CD8-positive, alpha-beta memory T cell (primary cell): ENCODE measurements at regions not wholly inside any gene's neighbourhood (a gene's known extent, or its start where the extent isn't known, plus 50 kb on each side); places are given as distances from the start of the nearest gene placed in this dataset.
A peak's percentile ranks its signal among the peaks of the same experiment; 100 is the strongest.
"Not testable (repeated sequence)": the region's sequence is repeated elsewhere in the genome, so short reads cannot be mapped to it uniquely, and the experiment has no call there.

Experiments used
- CTCF ChIA-PET: fragments of 350-600 bp; sonication (Branson Sonifier 250); formaldehyde crosslinking; loops from one replicate; lab custom pipeline; 2021; ENCODE audit warnings: antibody characterized with exemption; lab: Charles Lee
- POLR2A ChIA-PET: fragments of 350-600 bp; sonication (Branson Sonifier 250); formaldehyde crosslinking; loops from one replicate; lab custom pipeline; 2021; ENCODE audit warnings: antibody characterized with exemption; lab: Charles Lee
- DNase-seq, 5 donors: peaks; one replicate each; pipeline versions ENCODE4 v3.0.0 to v3.0.0-alpha.2; 2020 to 2022; ENCODE audit warnings: mixed read lengths in 1 of 5
- H3K27ac ChIP-seq: one replicate; pipeline ENCODE4 v1.7.0; 2013; ENCODE audit warnings: low read depth, mild to moderate bottlenecking, low read length, moderate library complexity
- H3K27me3 ChIP-seq: 2 replicates; pipeline ENCODE4 v1.7.0; 2013; ENCODE audit warnings: low read length, mild to moderate bottlenecking; ENCODE audit not compliant: insufficient read depth, poor library complexity, severe bottlenecking
- H3K36me3 ChIP-seq: 2 replicates; pipeline ENCODE4 v1.7.0; 2013; ENCODE audit warnings: mild to moderate bottlenecking, low read length, moderate library complexity; ENCODE audit not compliant: insufficient read depth
- H3K4me1 ChIP-seq: 2 replicates; pipeline ENCODE4 v1.7.0; 2013; ENCODE audit warnings: mild to moderate bottlenecking, low read length, moderate library complexity; ENCODE audit not compliant: insufficient read depth
- H3K4me3 ChIP-seq: 2 replicates; pipeline ENCODE4 v1.7.0; 2013; ENCODE audit warnings: mild to moderate bottlenecking, low read length
- H3K9me3 ChIP-seq: 2 replicates; pipeline ENCODE4 v1.7.0; 2013; ENCODE audit warnings: mild to moderate bottlenecking, low read length
- H3K27ac Mint-ChIP-seq, 8 donors: one replicate each; pipeline ENCODE4 v1.8.0; 2020 to 2021; ENCODE audit warnings: mixed read lengths in 8 of 8, mild to moderate bottlenecking in 6 of 8, inconsistent platforms in 3 of 8, moderate library complexity in 3 of 8
- H3K27me3 Mint-ChIP-seq, 2 donors: one replicate each; pipeline ENCODE4 v1.8.0; 2020 to 2021; ENCODE audit warnings: mixed read lengths in 2 of 2, mild to moderate bottlenecking in 1 of 2, moderate library complexity in 1 of 2
- H3K36me3 Mint-ChIP-seq, 3 donors: one replicate each; pipeline ENCODE4 v1.8.0; 2020 to 2021; ENCODE audit warnings: mixed read lengths in 3 of 3, inconsistent platforms in 1 of 3, mild to moderate bottlenecking in 1 of 3
- H3K4me1 Mint-ChIP-seq, 3 donors: one replicate each; pipeline ENCODE4 v1.8.0; 2020 to 2021; ENCODE audit warnings: mixed read lengths in 3 of 3, inconsistent platforms in 1 of 3, mild to moderate bottlenecking in 1 of 3
- H3K4me3 Mint-ChIP-seq, 7 donors: one replicate each; pipeline ENCODE4 v1.8.0; 2020 to 2021; ENCODE audit warnings: mixed read lengths in 7 of 7, mild to moderate bottlenecking in 6 of 7, moderate library complexity in 4 of 7, inconsistent platforms in 2 of 7
- H3K9me3 Mint-ChIP-seq, 5 donors: one replicate each; pipeline ENCODE4 v1.8.0; 2020 to 2022; ENCODE audit warnings: mixed read lengths in 5 of 5, mild to moderate bottlenecking in 3 of 5, moderate library complexity in 2 of 5, inconsistent platforms in 1 of 5

DNA sequence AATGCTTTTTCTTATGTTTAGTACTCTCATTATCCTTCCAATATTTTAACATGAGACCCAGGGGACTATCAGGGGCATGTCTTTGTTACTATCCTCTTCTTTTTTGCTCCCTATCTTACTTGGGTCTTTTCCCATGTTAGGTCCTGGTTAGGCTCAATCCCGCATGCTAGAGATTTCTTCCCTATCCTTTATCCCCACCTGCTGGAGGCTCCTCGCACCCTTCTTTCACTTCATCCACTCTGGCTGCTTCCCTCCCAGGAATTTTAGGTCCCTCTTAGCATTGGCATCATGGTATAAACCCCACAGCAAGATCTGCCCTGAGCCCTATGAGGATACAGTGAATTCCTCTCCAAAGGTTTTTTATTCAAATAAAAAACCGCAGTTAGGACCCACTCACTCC, 567.3 kb downstream of the ANKRD30B start:
- not testable (repeated sequence) for H3K27me3 Mint-ChIP-seq, H3K27ac Mint-ChIP-seq

DNA sequence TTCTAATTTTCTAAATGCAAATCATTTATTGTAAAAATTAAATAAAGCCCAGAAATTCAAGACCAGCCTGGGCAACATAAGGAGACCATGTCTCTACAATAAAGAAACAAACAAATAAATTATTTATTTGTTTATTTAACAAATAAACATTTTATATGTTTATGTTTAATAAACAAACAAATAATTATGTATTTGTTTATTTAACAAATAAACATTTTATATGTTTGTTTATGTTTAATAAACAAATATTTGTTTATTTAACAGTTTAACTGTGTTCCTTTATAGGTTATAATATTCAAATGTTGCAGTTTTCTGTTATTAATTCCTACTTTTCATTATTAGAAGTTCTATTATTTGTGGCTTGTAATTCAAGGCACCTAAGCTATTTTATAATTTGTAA, 570.7 kb downstream of the ANKRD30B start:
- CTCF ChIA-PET, H3K4me1 Mint-ChIP-seq: not testable (repeated sequence)

More for the DNA sequence above, 567.3 kb downstream of the ANKRD30B start:
- H3K36me3 ChIP-seq, H3K4me1 ChIP-seq, H3K4me1 Mint-ChIP-seq, H3K4me3 ChIP-seq, H3K27ac ChIP-seq, H3K9me3 ChIP-seq, CTCF ChIA-PET, H3K9me3 Mint-ChIP-seq, POLR2A ChIA-PET, H3K4me3 Mint-ChIP-seq, H3K27me3 ChIP-seq, H3K36me3 Mint-ChIP-seq, DNase-seq: not testable (repeated sequence)

DNA sequence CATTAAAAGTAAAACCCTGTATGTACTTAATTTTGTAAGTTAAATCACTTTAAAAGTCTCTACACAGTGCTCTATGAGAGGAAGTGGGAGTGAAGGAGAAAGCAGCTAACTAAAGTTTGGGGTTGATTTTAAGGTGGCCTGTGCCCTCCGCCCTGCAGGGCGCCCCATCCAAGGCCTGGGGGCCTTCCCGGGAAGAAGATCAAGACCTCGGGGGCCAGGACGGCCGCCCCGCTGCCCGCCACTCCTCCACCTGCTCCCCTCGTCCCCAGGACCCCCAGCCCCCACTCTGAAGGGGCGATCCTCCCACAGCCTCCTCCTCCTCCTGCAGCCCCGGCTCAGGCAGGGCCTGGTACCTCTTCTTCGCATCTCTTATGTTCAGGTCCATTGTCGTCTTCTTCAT, 581.7 kb downstream of the ANKRD30B start:
- H3K27ac Mint-ChIP-seq, H3K36me3 Mint-ChIP-seq, CTCF ChIA-PET, POLR2A ChIA-PET, H3K27ac ChIP-seq, H3K4me3 ChIP-seq, H3K36me3 ChIP-seq, DNase-seq, H3K9me3 ChIP-seq, H3K4me1 ChIP-seq, H3K4me1 Mint-ChIP-seq, H3K27me3 Mint-ChIP-seq, H3K27me3 ChIP-seq, H3K9me3 Mint-ChIP-seq, H3K4me3 Mint-ChIP-seq: not testable (repeated sequence)

More for the DNA sequence above, 570.7 kb downstream of the ANKRD30B start:
- H3K36me3 ChIP-seq, H3K27me3 ChIP-seq, H3K36me3 Mint-ChIP-seq, H3K27ac ChIP-seq, H3K27ac Mint-ChIP-seq, H3K4me3 Mint-ChIP-seq, H3K4me1 ChIP-seq, DNase-seq, H3K4me3 ChIP-seq, H3K27me3 Mint-ChIP-seq, H3K9me3 Mint-ChIP-seq, POLR2A ChIA-PET, H3K9me3 ChIP-seq: not testable (repeated sequence)

DNA sequence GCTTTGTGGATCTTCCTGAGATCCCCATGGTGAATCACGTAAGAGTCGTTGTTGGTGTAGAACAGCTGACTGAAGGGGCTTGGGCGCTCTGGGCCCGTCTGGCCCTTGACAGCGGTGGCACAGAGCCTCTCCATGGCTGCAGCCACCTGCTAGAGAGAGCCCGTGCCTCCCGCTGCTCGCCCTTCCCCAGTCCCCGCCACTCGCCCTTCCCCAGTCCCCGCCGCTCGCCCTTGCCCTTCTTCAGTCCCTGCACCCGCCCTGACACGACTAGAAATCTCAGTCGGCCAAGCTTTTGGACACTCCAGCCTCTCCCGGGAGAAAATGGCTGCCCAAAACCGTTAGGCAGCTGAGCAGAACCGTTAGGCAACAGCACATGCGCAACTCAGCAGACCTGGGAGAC, 582.2 kb downstream of the ANKRD30B start:
- H3K27ac Mint-ChIP-seq, H3K27me3 Mint-ChIP-seq, POLR2A ChIA-PET: not testable (repeated sequence)

DNA sequence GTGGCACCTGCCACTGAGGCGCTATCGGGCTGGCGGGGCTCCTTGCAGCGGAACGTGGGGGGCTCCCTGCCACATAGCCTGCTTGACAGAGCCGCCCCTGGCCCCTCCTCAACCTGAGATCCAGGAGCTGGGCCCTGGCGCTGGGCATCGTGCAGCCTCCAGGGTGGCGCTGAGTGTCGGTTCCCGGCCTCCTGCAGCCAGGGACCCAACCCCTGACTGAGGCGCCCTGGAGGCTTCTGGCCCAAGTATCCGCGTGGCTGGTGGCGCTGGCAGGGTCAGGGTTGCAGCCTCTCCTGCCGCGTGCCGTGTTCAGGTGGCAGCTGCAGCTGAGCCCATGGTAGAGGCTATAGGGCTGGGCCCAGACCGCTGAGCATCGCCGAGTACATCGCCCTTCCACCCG, 582.6 kb downstream of the ANKRD30B start:
- DNase-seq, H3K4me1 ChIP-seq, H3K27me3 ChIP-seq, H3K9me3 Mint-ChIP-seq, H3K27me3 Mint-ChIP-seq, H3K4me1 Mint-ChIP-seq, H3K36me3 ChIP-seq, H3K27ac ChIP-seq, H3K27ac Mint-ChIP-seq, H3K36me3 Mint-ChIP-seq, CTCF ChIA-PET, POLR2A ChIA-PET, H3K4me3 Mint-ChIP-seq, H3K9me3 ChIP-seq, H3K4me3 ChIP-seq: not testable (repeated sequence)

More for the DNA sequence above, 582.2 kb downstream of the ANKRD30B start:
- H3K27me3 ChIP-seq, H3K9me3 Mint-ChIP-seq, H3K4me1 ChIP-seq, DNase-seq, H3K36me3 ChIP-seq, CTCF ChIA-PET, H3K36me3 Mint-ChIP-seq, H3K9me3 ChIP-seq, H3K27ac ChIP-seq, H3K4me1 Mint-ChIP-seq, H3K4me3 ChIP-seq, H3K4me3 Mint-ChIP-seq: not testable (repeated sequence)

DNA sequence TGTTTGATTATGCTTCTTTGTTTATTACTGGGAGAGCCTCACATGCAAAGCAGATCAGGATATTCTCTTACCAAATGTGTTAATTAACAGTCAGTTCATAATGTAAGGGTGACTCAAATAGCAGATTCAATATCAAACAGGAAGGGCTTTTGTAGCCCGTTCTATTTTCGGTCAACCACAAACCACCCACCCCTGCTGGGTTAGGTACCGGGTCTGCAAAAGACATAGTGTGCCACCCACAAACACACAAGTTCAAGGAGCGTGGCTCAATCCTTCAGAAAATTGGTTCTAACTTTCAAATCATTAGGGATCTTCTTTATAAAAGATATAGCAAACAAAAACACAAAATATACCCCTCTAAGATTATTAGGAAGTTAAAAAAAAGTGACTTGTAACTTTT, 627.7 kb downstream of the ANKRD30B start:
- H3K27me3 Mint-ChIP-seq, POLR2A ChIA-PET, H3K4me3 ChIP-seq, H3K36me3 ChIP-seq, DNase-seq, H3K4me1 ChIP-seq, CTCF ChIA-PET, H3K4me3 Mint-ChIP-seq, H3K27me3 ChIP-seq, H3K36me3 Mint-ChIP-seq, H3K9me3 Mint-ChIP-seq, H3K4me1 Mint-ChIP-seq, H3K27ac ChIP-seq, H3K9me3 ChIP-seq, H3K27ac Mint-ChIP-seq: not testable (repeated sequence)

DNA sequence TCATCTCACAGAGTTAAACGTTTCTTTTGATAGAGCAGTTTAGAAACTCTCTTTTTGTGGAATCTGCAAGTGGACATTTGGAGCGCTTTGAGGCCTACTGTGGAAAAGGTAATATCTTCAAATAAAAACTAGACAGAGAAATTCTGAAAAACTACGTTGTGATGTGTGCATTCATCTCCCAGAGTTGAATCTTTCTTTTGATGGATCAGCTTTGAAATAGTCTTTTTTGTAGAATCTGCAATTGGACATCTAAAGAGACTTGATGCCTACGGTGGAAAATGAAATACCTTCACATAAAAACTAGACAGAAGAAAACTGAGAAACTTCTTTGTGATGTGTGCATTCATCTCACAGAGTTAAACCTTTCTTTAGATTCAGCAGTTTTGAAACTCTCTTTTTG, 659.9 kb downstream of the ANKRD30B start:
- H3K9me3 ChIP-seq, H3K4me1 Mint-ChIP-seq, H3K27me3 Mint-ChIP-seq, H3K36me3 Mint-ChIP-seq, H3K27ac ChIP-seq, POLR2A ChIA-PET, H3K9me3 Mint-ChIP-seq, H3K4me1 ChIP-seq, H3K4me3 ChIP-seq, H3K4me3 Mint-ChIP-seq, H3K27ac Mint-ChIP-seq, CTCF ChIA-PET, H3K36me3 ChIP-seq, H3K27me3 ChIP-seq: not testable (repeated sequence)
- peak in 1 of 5 donors; percentile 0 for DNase-seq
